Glutamatergic neuron (in vitro differentiated cells): ENCODE measurements at regions not wholly inside any gene's neighbourhood (a gene's known extent, or its start where the extent isn't known, plus 50 kb on each side); places are given as distances from the start of the nearest gene placed in this dataset.

Experiments
- DNase-seq: peaks from one replicate; pipeline ENCODE4 v3.0.0; 2022
- H3K27ac Mint-ChIP-seq: one replicate; pipeline ENCODE4 v1.8.0; 2020; ENCODE audit warnings: mild to moderate bottlenecking, mixed read lengths, inconsistent platforms; ENCODE audit not compliant: unreplicated experiment
- H3K27me3 Mint-ChIP-seq: one replicate; pipeline ENCODE4 v1.8.0; 2020; ENCODE audit warnings: mild to moderate bottlenecking, moderate library complexity, mixed read lengths, inconsistent platforms; ENCODE audit not compliant: unreplicated experiment
- H3K36me3 Mint-ChIP-seq: one replicate; pipeline ENCODE4 v1.8.0; 2020; ENCODE audit warnings: mild to moderate bottlenecking, mixed read lengths, inconsistent platforms; ENCODE audit not compliant: unreplicated experiment
- H3K4me1 Mint-ChIP-seq: one replicate; pipeline ENCODE4 v1.8.0; 2020; ENCODE audit warnings: mild to moderate bottlenecking, low read depth, mixed read lengths, inconsistent platforms; ENCODE audit not compliant: unreplicated experiment
- H3K4me3 Mint-ChIP-seq: one replicate; pipeline ENCODE4 v1.8.0; 2020; ENCODE audit warnings: mild to moderate bottlenecking, mixed read lengths, inconsistent platforms; ENCODE audit not compliant: unreplicated experiment
- H3K9me3 Mint-ChIP-seq: one replicate; pipeline ENCODE4 v1.8.0; 2020; ENCODE audit warnings: mild to moderate bottlenecking, moderate library complexity, mixed read lengths, inconsistent platforms; ENCODE audit not compliant: unreplicated experiment
- CTCF ChIP-seq: fragments of 200-600 bp; sonication (generic); IDR thresholded peaks from one replicate; pipeline ENCODE4 v1.5.0; 2021; ENCODE audit not compliant: partially characterized antibody, unreplicated experiment

DNA sequence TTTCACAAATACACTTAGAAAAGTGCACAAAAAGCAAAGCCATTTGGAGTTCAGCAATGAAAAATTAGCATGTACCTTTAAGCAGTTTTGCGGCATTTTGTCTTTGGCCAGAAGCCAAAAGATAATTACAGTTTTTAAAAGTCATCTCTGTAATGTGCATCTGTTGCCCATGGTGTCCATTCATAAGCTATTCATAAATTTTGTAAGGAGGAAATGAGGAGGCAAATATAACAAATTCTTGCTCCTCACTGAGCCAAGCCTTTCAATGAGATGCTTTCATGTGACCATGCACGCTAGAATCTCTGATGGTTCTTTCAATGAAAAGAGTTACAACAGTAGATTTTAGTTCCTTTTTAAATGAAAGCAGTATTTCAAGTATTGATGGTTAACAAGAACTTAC lies 247.1 kb upstream of the MON1B start:
- peaks cover 2% of the 10 kb centered on the region for H3K9me3 Mint-ChIP-seq
- TF ChIP-seq CTCF = no peak
- no peaks in the 10 kb centered on the region for H3K36me3 Mint-ChIP-seq
- H3K4me3 Mint-ChIP-seq = no peak overlapping the region
- DNase-seq = no peak
- no peaks in the 10 kb centered on the region for H3K27me3 Mint-ChIP-seq
- no peak overlapping the region for H3K27ac Mint-ChIP-seq
- peaks cover 8% of the 10 kb centered on the region for H3K4me1 Mint-ChIP-seq

DNA sequence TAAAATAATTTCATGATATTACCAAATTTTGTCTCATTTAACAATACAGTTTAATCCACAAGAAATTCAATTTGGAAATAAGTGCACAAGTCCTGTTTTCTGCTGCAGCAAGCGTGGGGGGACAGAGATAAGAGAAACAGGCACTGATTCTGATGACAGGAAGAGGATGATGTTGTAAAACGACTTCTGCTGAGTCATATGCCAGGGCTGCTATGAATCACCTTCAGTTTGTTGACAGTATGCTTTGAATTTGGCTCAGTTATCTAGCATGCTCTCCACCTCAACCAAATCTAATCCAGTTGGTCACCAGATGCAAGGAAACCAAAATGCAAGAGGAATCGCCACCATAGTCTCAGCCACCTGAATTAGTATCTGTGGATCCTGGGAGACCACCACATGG lies 244.1 kb upstream of the MON1B start:
- Mint-ChIP-seq H3K4me1 (peaks cover 8% of the 10 kb centered on the region), H3K9me3 (peaks cover 2% of the 10 kb centered on the region), H3K27me3 (peaks cover 2% of the 10 kb centered on the region), H3K4me3 (no peak overlapping the region), H3K27ac (no peak overlapping the region), H3K36me3 (no peaks in the 10 kb centered on the region)
- TF ChIP-seq CTCF = no peak
- DNase-seq = no peak

- H3K36me3 Mint-ChIP-seq = no peaks in the 10 kb centered on the region
- peaks cover 8% of the 10 kb centered on the region for H3K4me1 Mint-ChIP-seq
- TF ChIP-seq CTCF = no peak
- no peak for DNase-seq
- peaks cover 2% of the 10 kb centered on the region for H3K9me3 Mint-ChIP-seq
- H3K27me3 Mint-ChIP-seq = peaks cover 2% of the 10 kb centered on the region
- no peak overlapping the region for H3K27ac Mint-ChIP-seq
- no peak overlapping the region for H3K4me3 Mint-ChIP-seq
Measured at GRCh38 chr16:76947749-76948148, 243.2 kb upstream of the MON1B start.

GRCh38 chr16:76955629-76956028 lies 235.4 kb upstream of the MON1B start:
- DNase-seq = no peak
- H3K27ac Mint-ChIP-seq = no peak overlapping the region
- peaks cover 5% of the 10 kb centered on the region for H3K36me3 Mint-ChIP-seq
- no peak for TF ChIP-seq CTCF
- no peaks in the 10 kb centered on the region for H3K4me1 Mint-ChIP-seq
- H3K27me3 Mint-ChIP-seq = peaks cover 1% of the 10 kb centered on the region
- H3K4me3 Mint-ChIP-seq = no peak overlapping the region
- peaks cover 3% of the 10 kb centered on the region for H3K9me3 Mint-ChIP-seq

DNA sequence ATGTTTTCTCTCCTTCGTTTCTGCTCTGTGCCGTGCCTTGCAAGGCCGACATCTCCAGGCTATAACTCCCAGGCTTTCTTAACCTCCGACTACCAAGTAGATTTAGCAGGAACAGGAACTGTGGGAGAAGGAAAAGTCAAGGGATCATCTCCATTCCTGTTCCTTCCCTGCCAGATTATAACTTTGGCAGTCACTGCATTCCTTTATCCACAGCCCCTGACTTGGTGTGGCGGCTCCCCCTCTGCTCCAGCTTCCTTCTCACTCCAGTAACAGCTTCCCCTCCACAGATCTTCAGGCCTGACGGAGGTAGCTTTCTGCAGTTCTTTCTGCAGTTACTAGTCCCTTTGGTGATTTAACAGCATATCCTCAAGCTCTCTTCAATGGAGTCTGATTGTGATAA lies 234.6 kb upstream of the MON1B start:
- Mint-ChIP-seq H3K4me3 (no peak overlapping the region), H3K4me1 (no peaks in the 10 kb centered on the region), H3K9me3 (peaks cover 3% of the 10 kb centered on the region), H3K27me3 (peaks cover 1% of the 10 kb centered on the region), H3K36me3 (peaks cover 5% of the 10 kb centered on the region), H3K27ac (no peak overlapping the region)
- DNase-seq = no peak
- TF ChIP-seq CTCF = no peak
